SU-DHL-6 (cell line): ENCODE measurements at regions not wholly inside any gene's neighbourhood (a gene's known extent, or its start where the extent isn't known, plus 50 kb on each side); places are given as distances from the start of the nearest gene placed in this dataset.

Experiments used
- H2AFZ ChIP-seq: fragments of 200-600 bp; sonication (generic); 2 replicates; pipeline ENCODE4 v1.6.1; 2014; ENCODE audit warnings: low read depth, mild to moderate bottlenecking, moderate library complexity, mixed read lengths, antibody characterized with exemption, low read length; ENCODE audit not compliant: severe bottlenecking
- H3F3A ChIP-seq: fragments of 200-600 bp; shearing (Covaris generic); 2 replicates; pipeline ENCODE4 v1.6.0; 2016; ENCODE audit warnings: antibody characterized with exemption, mild to moderate bottlenecking; ENCODE audit not compliant: insufficient read depth
- H3K27ac ChIP-seq: fragments of 200-600 bp; sonication (generic); 2 replicates; pipeline ENCODE4 v1.5.1; 2016; ENCODE audit warnings: low read depth, mild to moderate bottlenecking, low read length, moderate library complexity, mixed read lengths
- H3K27me3 ChIP-seq: fragments of 200-600 bp; sonication (generic), shearing (Covaris generic); 2 replicates; pipeline ENCODE4 v1.6.0; 2014; ENCODE audit warnings: mild to moderate bottlenecking, low read length
- H3K36me3 ChIP-seq: fragments of 200-600 bp; sonication (generic); 2 replicates; pipeline ENCODE4 v1.6.1; 2014; ENCODE audit warnings: mild to moderate bottlenecking, low read length, mixed read lengths
- H3K4me2 ChIP-seq: fragments of 300-600, 200-600 bp; shearing (Covaris generic), sonication (generic); 2 replicates; pipeline ENCODE4 v1.6.0; 2014; ENCODE audit warnings: low read length, low read depth, mild to moderate bottlenecking; ENCODE audit not compliant: poor library complexity, severe bottlenecking
- H3K4me3 ChIP-seq: fragments of 200-600 bp; sonication (generic); 2 replicates; pipeline ENCODE4 v1.5.1; 2014; ENCODE audit warnings: antibody characterized with exemption, low read length, mild to moderate bottlenecking, mixed read lengths; ENCODE audit not compliant: insufficient read depth, poor library complexity, severe bottlenecking
- H3K79me2 ChIP-seq: fragments of 200-600 bp; sonication (generic); 2 replicates; pipeline ENCODE4 v1.6.1; 2014; ENCODE audit warnings: mild to moderate bottlenecking, low read length, moderate library complexity; ENCODE audit not compliant: insufficient read depth
- H3K9ac ChIP-seq: fragments of 200-600 bp; sonication (generic); 2 replicates; pipeline ENCODE4 v1.7.0; 2014; ENCODE audit warnings: mild to moderate bottlenecking, low read length
- H3K9me2 ChIP-seq: fragments of 200-600 bp; sonication (generic); replicated peaks from 2 replicates; pipeline ENCODE4 v1.6.1; 2014; ENCODE audit warnings: low read length; ENCODE audit not compliant: insufficient read depth
- H3K9me3 ChIP-seq: fragments of 200-600 bp; sonication (generic); 2 replicates; pipeline ENCODE4 v1.6.1; 2014; ENCODE audit warnings: low read length, mixed read lengths; ENCODE audit not compliant: insufficient read depth
- H4K20me1 ChIP-seq: fragments of 200-600 bp; sonication (generic); 2 replicates; pipeline ENCODE4 v1.6.1; 2014; ENCODE audit warnings: low read depth, mild to moderate bottlenecking, antibody characterized with exemption, low read length, moderate library complexity, mixed read lengths
- EZH2phosphoT487 ChIP-seq: fragments of 200-600 bp; sonication (generic), shearing (Covaris generic); conservative IDR thresholded peaks from 2 replicates; pipeline ENCODE4 v1.6.1; 2018; ENCODE audit warnings: mild to moderate bottlenecking, antibody characterized with exemption, low read length, moderate library complexity, mixed read lengths
- TF ChIP-seq, protein P1 (sequence below): fragments of 200-600 bp; sonication (generic); IDR thresholded peaks from one replicate; pipeline ENCODE4 v1.5.1; 2017; ENCODE audit warnings: antibody characterized with exemption, mild to moderate bottlenecking, low read length, moderate library complexity; ENCODE audit not compliant: insufficient read depth, poor library complexity, severe bottlenecking

DNA sequence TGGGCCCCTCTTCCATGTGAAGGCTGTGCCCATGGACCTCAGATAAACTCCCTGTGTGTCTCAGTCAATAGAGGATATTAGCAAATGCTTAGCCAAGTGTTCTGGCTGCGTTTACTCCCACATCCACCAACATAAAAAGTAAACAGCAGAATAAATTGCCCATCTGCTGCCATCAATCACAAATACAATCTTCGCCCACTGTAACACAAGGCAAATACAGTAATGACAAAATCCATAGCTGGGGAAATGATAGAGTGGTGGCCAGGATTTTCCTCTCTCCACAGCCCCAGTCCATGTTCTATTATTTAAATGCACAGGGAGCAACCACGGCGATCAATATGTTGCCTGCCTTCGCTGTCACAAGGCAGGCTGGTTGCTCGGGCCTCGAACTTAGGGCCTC is 376.5 kb downstream of the UQCRFS1 start:
- no peaks in the 10 kb centered on the region for H3K79me2 ChIP-seq
- H3K9me3 ChIP-seq, result no peaks in the 10 kb centered on the region
- TF ChIP-seq, protein P1, sequence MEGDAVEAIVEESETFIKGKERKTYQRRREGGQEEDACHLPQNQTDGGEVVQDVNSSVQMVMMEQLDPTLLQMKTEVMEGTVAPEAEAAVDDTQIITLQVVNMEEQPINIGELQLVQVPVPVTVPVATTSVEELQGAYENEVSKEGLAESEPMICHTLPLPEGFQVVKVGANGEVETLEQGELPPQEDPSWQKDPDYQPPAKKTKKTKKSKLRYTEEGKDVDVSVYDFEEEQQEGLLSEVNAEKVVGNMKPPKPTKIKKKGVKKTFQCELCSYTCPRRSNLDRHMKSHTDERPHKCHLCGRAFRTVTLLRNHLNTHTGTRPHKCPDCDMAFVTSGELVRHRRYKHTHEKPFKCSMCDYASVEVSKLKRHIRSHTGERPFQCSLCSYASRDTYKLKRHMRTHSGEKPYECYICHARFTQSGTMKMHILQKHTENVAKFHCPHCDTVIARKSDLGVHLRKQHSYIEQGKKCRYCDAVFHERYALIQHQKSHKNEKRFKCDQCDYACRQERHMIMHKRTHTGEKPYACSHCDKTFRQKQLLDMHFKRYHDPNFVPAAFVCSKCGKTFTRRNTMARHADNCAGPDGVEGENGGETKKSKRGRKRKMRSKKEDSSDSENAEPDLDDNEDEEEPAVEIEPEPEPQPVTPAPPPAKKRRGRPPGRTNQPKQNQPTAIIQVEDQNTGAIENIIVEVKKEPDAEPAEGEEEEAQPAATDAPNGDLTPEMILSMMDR, result no peak
- TF ChIP-seq EZH2phosphoT487, result no peak
- no peak overlapping the region for H3K27ac ChIP-seq
- no peak overlapping the region for H3K9ac ChIP-seq
- no peaks in the 10 kb centered on the region for H3F3A ChIP-seq
- no peak overlapping the region for H2AFZ ChIP-seq
- no peaks in the 10 kb centered on the region for H4K20me1 ChIP-seq
- no peak overlapping the region for H3K4me2 ChIP-seq
- no peaks in the 10 kb centered on the region for H3K36me3 ChIP-seq
- H3K9me2 ChIP-seq, result no peaks in the 10 kb centered on the region
- H3K4me3 ChIP-seq, result no peak overlapping the region
- no peaks in the 10 kb centered on the region for H3K27me3 ChIP-seq

DNA sequence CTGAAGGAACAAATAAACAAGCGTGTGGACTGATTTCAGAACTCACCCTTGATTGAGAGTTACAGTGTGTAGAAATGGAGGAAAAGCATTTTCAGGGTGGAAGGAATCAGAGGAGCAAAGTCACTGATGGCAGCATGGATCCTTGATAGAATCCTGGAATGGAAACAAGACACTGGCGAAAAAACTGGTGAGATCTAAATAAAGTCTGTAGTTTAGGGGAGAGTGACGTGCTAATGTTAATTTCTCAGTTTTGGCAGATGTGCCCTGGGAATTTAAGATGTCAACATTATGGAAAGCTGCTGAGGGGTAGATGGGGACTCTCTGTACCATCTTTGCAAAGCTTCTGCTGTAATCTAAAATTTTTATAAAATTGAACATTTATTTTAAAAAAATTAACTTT is 378.0 kb downstream of the UQCRFS1 start:
- no peak overlapping the region for H2AFZ ChIP-seq
- no peaks in the 10 kb centered on the region for H3F3A ChIP-seq
- no peaks in the 10 kb centered on the region for H3K79me2 ChIP-seq
- no peak overlapping the region for H3K9ac ChIP-seq
- no peak overlapping the region for H3K4me3 ChIP-seq
- H3K9me2 ChIP-seq, result no peaks in the 10 kb centered on the region
- no peak overlapping the region for H3K27ac ChIP-seq
- TF ChIP-seq, protein P1, result no peak
- TF ChIP-seq EZH2phosphoT487, result no peak
- no peaks in the 10 kb centered on the region for H3K27me3 ChIP-seq
- no peak overlapping the region for H3K4me2 ChIP-seq
- no peaks in the 10 kb centered on the region for H3K36me3 ChIP-seq
- H3K9me3 ChIP-seq, result no peaks in the 10 kb centered on the region
- H4K20me1 ChIP-seq, result no peaks in the 10 kb centered on the region

DNA sequence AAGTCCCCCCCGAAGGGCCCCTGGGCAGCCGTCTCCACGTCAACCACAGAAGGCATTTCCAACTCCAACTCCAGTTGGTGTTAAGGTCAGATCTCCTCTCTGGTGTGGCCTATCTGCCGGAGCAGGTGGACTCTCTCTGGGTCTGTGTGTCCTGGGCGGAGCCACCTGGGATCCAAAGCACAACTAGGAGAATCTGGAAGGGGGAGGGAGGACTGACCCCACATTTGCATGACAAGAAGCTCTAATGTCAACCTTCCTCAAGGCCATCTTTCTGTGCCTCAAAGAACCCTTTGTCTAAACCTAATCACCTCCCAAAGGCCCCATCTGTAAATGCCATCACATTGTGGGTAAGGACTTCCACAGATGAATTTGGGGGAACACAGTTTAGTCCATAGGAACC is 381.5 kb downstream of the UQCRFS1 start:
- Histone ChIP-seq H3K9me2 (no peaks in the 10 kb centered on the region), H3K36me3 (no peaks in the 10 kb centered on the region), H3K27ac (no peak overlapping the region), H2AFZ (no peak overlapping the region), H4K20me1 (no peaks in the 10 kb centered on the region), H3K4me3 (no peak overlapping the region), H3K27me3 (no peaks in the 10 kb centered on the region), H3K4me2 (no peak overlapping the region), H3K9me3 (no peaks in the 10 kb centered on the region), H3K9ac (no peak overlapping the region), H3K79me2 (no peaks in the 10 kb centered on the region), H3F3A (no peaks in the 10 kb centered on the region)
- TF ChIP-seq, protein P1, result no peak
- no peak for TF ChIP-seq EZH2phosphoT487

DNA sequence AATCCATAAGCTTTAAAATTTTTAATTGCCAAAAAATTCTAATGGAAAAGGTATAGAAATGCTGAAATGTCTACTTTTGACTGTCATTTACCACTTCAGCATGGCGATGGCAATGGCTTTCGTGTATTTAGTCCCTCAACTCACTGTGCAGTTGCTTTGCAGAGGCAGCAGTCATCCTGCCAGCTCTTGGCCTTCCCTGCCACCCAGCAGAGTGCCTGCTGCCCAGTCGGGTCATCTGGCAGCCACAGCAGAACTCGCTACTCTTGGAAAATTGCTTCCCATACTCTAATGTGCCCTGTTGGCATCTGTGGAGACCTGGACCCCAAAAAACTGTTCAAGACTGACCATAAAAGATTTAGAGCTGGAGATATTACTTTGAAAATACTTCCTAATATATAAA is 383.2 kb downstream of the UQCRFS1 start:
- Histone ChIP-seq H3K9me2 (no peaks in the 10 kb centered on the region), H3K4me3 (no peak overlapping the region), H3K9ac (no peak overlapping the region), H3K79me2 (no peaks in the 10 kb centered on the region), H2AFZ (no peak overlapping the region), H3K27me3 (no peaks in the 10 kb centered on the region), H3K4me2 (no peak overlapping the region), H3K27ac (no peak overlapping the region), H4K20me1 (no peaks in the 10 kb centered on the region), H3F3A (no peaks in the 10 kb centered on the region), H3K36me3 (no peaks in the 10 kb centered on the region), H3K9me3 (no peaks in the 10 kb centered on the region)
- TF ChIP-seq, protein P1, result no peak
- TF ChIP-seq EZH2phosphoT487, result no peak
